ENCODE measurements at regions not wholly inside any gene's neighbourhood (a gene's known extent, or its start where the extent isn't known, plus 50 kb on each side); places are given as distances from the start of the nearest gene placed in this dataset.
"Not testable (repeated sequence)": the region's sequence is repeated elsewhere in the genome, so short reads cannot be mapped to it uniquely, and the experiment has no call there.

GRCh38 chr19:37303591-37304171 lies 67.2 kb upstream of the ZNF527 start:
- Histone ChIP-seq H3K9ac (ENCODE audit: low read depth in 1 of 3, low read length in 3 of 3) (peak overlapping the region in 2 of 3 donors; percentile 33 to 57), H3K9me3 (ENCODE audit: control insufficient read depth in 3 of 3, low read length in 3 of 3) (peaks cover 4 to 8% (median 6%) of the 10 kb centered on the region in 3 donors), H3K27me3 (ENCODE audit: control insufficient read depth in 3 of 3, insufficient read depth in 3 of 3, low read length in 3 of 3) (no peaks in the 10 kb centered on the region), H3K36me3 (ENCODE audit: control insufficient read depth in 3 of 3, insufficient read depth in 3 of 3, low read length in 3 of 3) (peaks cover 0 to 2% (median 0%) of the 10 kb centered on the region in 3 donors), H3K4me3 (ENCODE audit: low read length in 3 of 3) (peak overlapping the region; percentile 41 to 65 (median 51)), H3K27ac (ENCODE audit: low read depth, low read length) (no peak overlapping the region), H3K4me1 (ENCODE audit: control insufficient read depth in 3 of 3, insufficient read depth in 3 of 3, low read length in 3 of 3) (no peaks in the 10 kb centered on the region)

DNA sequence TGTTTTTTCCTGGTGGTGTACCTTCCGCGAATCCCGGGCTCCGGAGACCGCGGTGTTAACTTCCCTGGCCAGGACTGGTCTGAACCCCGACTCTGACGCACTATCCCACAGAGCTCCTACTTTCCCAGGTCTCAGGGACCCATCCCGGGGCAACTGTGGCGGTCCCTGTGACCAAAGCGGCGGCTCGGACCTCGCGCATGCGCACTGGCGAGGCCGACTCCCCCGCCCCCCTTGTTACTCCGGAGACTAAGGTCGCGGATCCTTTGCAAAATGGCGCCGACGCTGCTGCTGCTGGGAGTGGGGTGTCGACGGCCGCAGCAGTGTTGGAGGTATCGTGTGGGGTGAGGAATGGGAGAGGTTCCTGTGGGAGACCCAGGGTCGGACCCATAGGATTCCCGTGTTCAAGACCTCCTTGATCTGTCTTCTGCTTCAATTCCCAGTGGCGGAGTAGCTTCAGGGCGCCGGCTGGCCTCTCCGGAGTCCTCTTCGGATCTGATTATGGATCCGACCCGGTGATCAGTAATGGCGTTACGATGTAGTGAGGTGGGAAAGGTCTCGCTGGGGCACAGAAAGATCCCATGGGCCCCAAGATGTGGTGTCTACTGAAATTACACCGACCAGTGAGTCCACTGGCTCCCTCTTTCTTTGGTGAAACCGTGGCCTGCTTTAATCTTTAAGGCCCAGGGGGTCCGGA lies 66.6 kb upstream of the ZNF527 start:
- peaks cover 0 to 2% (median 0%) of the 10 kb centered on the region in 3 donors for H3K36me3 ChIP-seq (ENCODE audit: control insufficient read depth in 3 of 3, insufficient read depth in 3 of 3, low read length in 3 of 3)
- H3K4me1 ChIP-seq (ENCODE audit: control insufficient read depth in 3 of 3, insufficient read depth in 3 of 3, low read length in 3 of 3): no peaks in the 10 kb centered on the region
- peaks cover 4 to 8% (median 6%) of the 10 kb centered on the region in 3 donors for H3K9me3 ChIP-seq (ENCODE audit: control insufficient read depth in 3 of 3, low read length in 3 of 3)
- H3K9ac ChIP-seq (ENCODE audit: low read depth in 1 of 3, low read length in 3 of 3): peak overlapping the region in 2 of 3 donors; percentile 33 to 57
- no peak overlapping the region for H3K27ac ChIP-seq (ENCODE audit: low read depth, low read length)
- peak overlapping the region; percentile 41 to 65 (median 51) for H3K4me3 ChIP-seq (ENCODE audit: low read length in 3 of 3)
- no peaks in the 10 kb centered on the region for H3K27me3 ChIP-seq (ENCODE audit: control insufficient read depth in 3 of 3, insufficient read depth in 3 of 3, low read length in 3 of 3)

- H3K4me3 ChIP-seq (ENCODE audit: low read length in 3 of 3): peak overlapping the region in 1 of 3 donors; percentile 65
- H3K9ac ChIP-seq (ENCODE audit: low read depth in 1 of 3, low read length in 3 of 3): no peak overlapping the region
- no peak overlapping the region for H3K27ac ChIP-seq (ENCODE audit: low read depth, low read length)
- peaks cover 4 to 8% (median 6%) of the 10 kb centered on the region in 3 donors for H3K9me3 ChIP-seq (ENCODE audit: control insufficient read depth in 3 of 3, low read length in 3 of 3)
- H3K36me3 ChIP-seq (ENCODE audit: control insufficient read depth in 3 of 3, insufficient read depth in 3 of 3, low read length in 3 of 3): peaks cover 0 to 2% (median 0%) of the 10 kb centered on the region in 3 donors
- no peaks in the 10 kb centered on the region for H3K27me3 ChIP-seq (ENCODE audit: control insufficient read depth in 3 of 3, insufficient read depth in 3 of 3, low read length in 3 of 3)
- H3K4me1 ChIP-seq (ENCODE audit: control insufficient read depth in 3 of 3, insufficient read depth in 3 of 3, low read length in 3 of 3): no peaks in the 10 kb centered on the region
Observed at GRCh38 chr19:37304884-37305255, 66.0 kb upstream of the ZNF527 start.

GRCh38 chr19:37306383-37306963 lies 64.4 kb upstream of the ZNF527 start:
- no peak overlapping the region for H3K4me3 ChIP-seq (ENCODE audit: low read length in 3 of 3)

GRCh38 chr19:37309834-37310575 lies 60.9 kb upstream of the ZNF527 start:
- Histone ChIP-seq H3K4me1 (ENCODE audit: control insufficient read depth in 3 of 3, insufficient read depth in 3 of 3, low read length in 3 of 3) (no peaks in the 10 kb centered on the region), H3K9me3 (ENCODE audit: control insufficient read depth in 3 of 3, low read length in 3 of 3) (peaks cover 3 to 6% (median 4%) of the 10 kb centered on the region in 3 donors), H3K27ac (ENCODE audit: low read depth, low read length) (no peak overlapping the region), H3K9ac (ENCODE audit: low read depth in 1 of 3, low read length in 3 of 3) (no peak overlapping the region), H3K36me3 (ENCODE audit: control insufficient read depth in 3 of 3, insufficient read depth in 3 of 3, low read length in 3 of 3) (peaks cover 0 to 2% (median 0%) of the 10 kb centered on the region in 3 donors), H3K4me3 (ENCODE audit: low read length in 3 of 3) (no peak overlapping the region), H3K27me3 (ENCODE audit: control insufficient read depth in 3 of 3, insufficient read depth in 3 of 3, low read length in 3 of 3) (no peaks in the 10 kb centered on the region)

More at GRCh38 chr19:37306383-37306963, 64.4 kb upstream of the ZNF527 start:
- peaks cover 4 to 8% (median 6%) of the 10 kb centered on the region in 3 donors for H3K9me3 ChIP-seq (ENCODE audit: control insufficient read depth in 3 of 3, low read length in 3 of 3)
- no peak overlapping the region for H3K27ac ChIP-seq (ENCODE audit: low read depth, low read length)
- H3K36me3 ChIP-seq (ENCODE audit: control insufficient read depth in 3 of 3, insufficient read depth in 3 of 3, low read length in 3 of 3): peaks cover 0 to 2% (median 0%) of the 10 kb centered on the region in 3 donors
- H3K27me3 ChIP-seq (ENCODE audit: control insufficient read depth in 3 of 3, insufficient read depth in 3 of 3, low read length in 3 of 3): no peaks in the 10 kb centered on the region
- H3K4me1 ChIP-seq (ENCODE audit: control insufficient read depth in 3 of 3, insufficient read depth in 3 of 3, low read length in 3 of 3): no peaks in the 10 kb centered on the region
- H3K9ac ChIP-seq (ENCODE audit: low read depth in 1 of 3, low read length in 3 of 3): no peak overlapping the region

DNA sequence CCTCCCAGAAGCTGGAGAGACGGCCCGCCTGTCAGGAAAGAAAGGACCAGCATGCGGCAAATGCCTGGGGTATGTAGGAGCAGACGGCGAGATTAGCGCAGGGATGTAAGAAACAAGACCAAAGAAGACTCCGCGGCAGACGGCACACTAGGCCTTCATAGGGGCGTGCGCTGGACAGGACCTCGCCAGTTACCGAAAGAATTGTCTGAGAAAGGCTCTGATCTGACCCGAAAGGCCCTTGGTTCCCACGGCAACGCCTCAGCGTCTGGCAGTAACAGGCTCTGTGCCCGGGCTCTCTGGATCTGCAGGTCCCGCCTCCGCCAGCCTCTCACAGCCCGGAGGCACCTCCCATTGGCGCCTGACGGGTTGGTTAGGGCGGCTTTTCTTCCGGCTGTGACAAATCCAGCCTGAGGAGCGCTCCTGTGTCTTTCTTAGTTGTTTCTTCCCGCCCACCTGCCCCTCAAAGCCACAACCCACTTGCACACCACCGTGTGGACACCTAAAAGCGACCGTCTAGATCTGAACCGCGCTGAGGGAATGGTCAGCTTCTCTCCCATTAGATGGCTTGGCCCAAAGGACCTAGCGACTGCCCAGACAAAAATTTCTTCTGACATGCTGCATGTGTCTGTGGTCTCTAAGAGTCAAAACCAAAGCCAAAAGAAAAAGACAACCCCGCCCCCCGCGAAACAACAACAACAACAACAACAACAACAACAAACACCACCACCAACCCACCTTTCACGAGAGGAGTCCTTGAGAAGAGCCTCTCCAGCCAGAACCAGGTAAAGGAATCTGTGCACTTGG lies 58.2 kb upstream of the ZNF527 start:
- Histone ChIP-seq H3K4me3 (ENCODE audit: low read length in 3 of 3) (peak overlapping the region; percentile 40 to 65 (median 54)), H3K9ac (ENCODE audit: low read depth in 1 of 3, low read length in 3 of 3) (peak overlapping the region in 1 of 3 donors; percentile 43), H3K27ac (ENCODE audit: low read depth, low read length) (peak overlapping the region; percentile 7)
- not testable (repeated sequence) for H3K36me3 ChIP-seq (ENCODE audit: control insufficient read depth in 3 of 3, insufficient read depth in 3 of 3, low read length in 3 of 3); H3K9me3 ChIP-seq (ENCODE audit: control insufficient read depth in 3 of 3, low read length in 3 of 3); H3K4me1 ChIP-seq (ENCODE audit: control insufficient read depth in 3 of 3, insufficient read depth in 3 of 3, low read length in 3 of 3); H3K27me3 ChIP-seq (ENCODE audit: control insufficient read depth in 3 of 3, insufficient read depth in 3 of 3, low read length in 3 of 3)

GRCh38 chr19:37313335-37313627 lies 57.6 kb upstream of the ZNF527 start:
- H3K27me3 ChIP-seq (ENCODE audit: control insufficient read depth in 3 of 3, insufficient read depth in 3 of 3, low read length in 3 of 3): no peaks in the 10 kb centered on the region
- no peaks in the 10 kb centered on the region for H3K9me3 ChIP-seq (ENCODE audit: control insufficient read depth in 3 of 3, low read length in 3 of 3)
- peak overlapping the region; percentile 36 to 65 (median 54) for H3K4me3 ChIP-seq (ENCODE audit: low read length in 3 of 3)
- no peak overlapping the region for H3K9ac ChIP-seq (ENCODE audit: low read depth in 1 of 3, low read length in 3 of 3)
- H3K4me1 ChIP-seq (ENCODE audit: control insufficient read depth in 3 of 3, insufficient read depth in 3 of 3, low read length in 3 of 3): no peaks in the 10 kb centered on the region
- H3K36me3 ChIP-seq (ENCODE audit: control insufficient read depth in 3 of 3, insufficient read depth in 3 of 3, low read length in 3 of 3): no peaks in the 10 kb centered on the region
- H3K27ac ChIP-seq (ENCODE audit: low read depth, low read length): no peak overlapping the region

GRCh38 chr19:37317403-37318209 lies 53.3 kb upstream of the ZNF527 start:
- Histone ChIP-seq H3K4me3 (ENCODE audit: low read length in 3 of 3) (peak overlapping the region; percentile 97 to 98 (median 97)), H3K9me3 (ENCODE audit: control insufficient read depth in 3 of 3, low read length in 3 of 3) (no peaks in the 10 kb centered on the region), H3K36me3 (ENCODE audit: control insufficient read depth in 3 of 3, insufficient read depth in 3 of 3, low read length in 3 of 3) (peaks cover 0 to 3% (median 0%) of the 10 kb centered on the region in 3 donors), H3K4me1 (ENCODE audit: control insufficient read depth in 3 of 3, insufficient read depth in 3 of 3, low read length in 3 of 3) (peaks cover 0 to 3% (median 3%) of the 10 kb centered on the region in 3 donors), H3K9ac (ENCODE audit: low read depth in 1 of 3, low read length in 3 of 3) (peak overlapping the region; percentile 88 to 94 (median 88)), H3K27ac (ENCODE audit: low read depth, low read length) (peak overlapping the region; percentile 83), H3K27me3 (ENCODE audit: control insufficient read depth in 3 of 3, insufficient read depth in 3 of 3, low read length in 3 of 3) (no peaks in the 10 kb centered on the region)

GRCh38 chr19:37320988-37321387 lies 49.9 kb upstream of the ZNF527 start:
- H3K36me3 ChIP-seq (ENCODE audit: control insufficient read depth in 3 of 3, insufficient read depth in 3 of 3, low read length in 3 of 3): peaks cover 12 to 16% (median 14%) of the 10 kb centered on the region in 3 donors

More at GRCh38 chr19:37320988-37321387, 49.9 kb upstream of the ZNF527 start:
- not testable (repeated sequence) for H3K4me3 ChIP-seq (ENCODE audit: low read length in 3 of 3); H3K27ac ChIP-seq (ENCODE audit: low read depth, low read length); H3K9me3 ChIP-seq (ENCODE audit: control insufficient read depth in 3 of 3, low read length in 3 of 3); H3K4me1 ChIP-seq (ENCODE audit: control insufficient read depth in 3 of 3, insufficient read depth in 3 of 3, low read length in 3 of 3); H3K27me3 ChIP-seq (ENCODE audit: control insufficient read depth in 3 of 3, insufficient read depth in 3 of 3, low read length in 3 of 3); H3K9ac ChIP-seq (ENCODE audit: low read depth in 1 of 3, low read length in 3 of 3)
